ENCODE measurements at regions not wholly inside any gene's neighbourhood (a gene's known extent, or its start where the extent isn't known, plus 50 kb on each side); places are given as distances from the start of the nearest gene placed in this dataset.

GRCh38 chr10:93236393-93237040 is 162.8 kb downstream of the CYP26A1 start:
- no peak overlapping the region for H3K4me3 ChIP-seq (ENCODE audit: low read depth, low read length)
- no peaks in the 10 kb centered on the region for H3K36me3 ChIP-seq
- DNase-seq = no peak
- no peaks in the 10 kb centered on the region for H3K4me1 ChIP-seq
- H3K9me3 ChIP-seq = no peaks in the 10 kb centered on the region
- no peak for TF ChIP-seq CTCF (IDR thresholded peaks at IDR 0.05; ENCODE audit: low read depth, low read length)
- no peaks in the 10 kb centered on the region for H3K27me3 ChIP-seq

GRCh38 chr10:93245147-93245546 is 171.5 kb downstream of the CYP26A1 start:
- TF ChIP-seq CTCF (IDR thresholded peaks at IDR 0.05; ENCODE audit: low read depth, low read length) = no peak
- no peak for DNase-seq
- Histone ChIP-seq H3K36me3 (no peaks in the 10 kb centered on the region), H3K4me3 (ENCODE audit: low read depth, low read length) (no peak overlapping the region), H3K4me1 (no peaks in the 10 kb centered on the region), H3K9me3 (no peaks in the 10 kb centered on the region), H3K27me3 (no peaks in the 10 kb centered on the region)

- Histone ChIP-seq H3K9me3 (no peaks in the 10 kb centered on the region), H3K4me3 (ENCODE audit: low read depth, low read length) (no peak overlapping the region)
- no peak for DNase-seq
Observed at GRCh38 chr10:93245779-93246178, 172.1 kb downstream of the CYP26A1 start.

GRCh38 chr10:93248583-93249227 is 175.0 kb downstream of the CYP26A1 start:
- TF ChIP-seq CTCF (IDR thresholded peaks at IDR 0.05; ENCODE audit: low read depth, low read length) = no peak
- no peak for DNase-seq
- Histone ChIP-seq H3K9me3 (no peaks in the 10 kb centered on the region), H3K36me3 (no peaks in the 10 kb centered on the region), H3K27me3 (no peaks in the 10 kb centered on the region), H3K4me1 (no peaks in the 10 kb centered on the region), H3K4me3 (ENCODE audit: low read depth, low read length) (no peak overlapping the region)

More at GRCh38 chr10:93245779-93246178, 172.1 kb downstream of the CYP26A1 start:
- no peaks in the 10 kb centered on the region for H3K4me1 ChIP-seq
- H3K27me3 ChIP-seq = no peaks in the 10 kb centered on the region
- no peaks in the 10 kb centered on the region for H3K36me3 ChIP-seq
- no peak for TF ChIP-seq CTCF (IDR thresholded peaks at IDR 0.05; ENCODE audit: low read depth, low read length)

- H3K36me3 ChIP-seq = no peaks in the 10 kb centered on the region
- no peak overlapping the region for H3K4me3 ChIP-seq (ENCODE audit: low read depth, low read length)
- DNase-seq = no peak
- no peaks in the 10 kb centered on the region for H3K27me3 ChIP-seq
- TF ChIP-seq CTCF (IDR thresholded peaks at IDR 0.05; ENCODE audit: low read depth, low read length) = no peak
- no peaks in the 10 kb centered on the region for H3K9me3 ChIP-seq
- no peaks in the 10 kb centered on the region for H3K4me1 ChIP-seq
Observed at GRCh38 chr10:93250010-93250409, 176.3 kb downstream of the CYP26A1 start.

- Histone ChIP-seq H3K9me3 (no peaks in the 10 kb centered on the region), H3K36me3 (no peaks in the 10 kb centered on the region), H3K4me3 (ENCODE audit: low read depth, low read length) (no peak overlapping the region), H3K27me3 (no peaks in the 10 kb centered on the region), H3K4me1 (no peaks in the 10 kb centered on the region)
- TF ChIP-seq CTCF (IDR thresholded peaks at IDR 0.05; ENCODE audit: low read depth, low read length) = no peak
- no peak for DNase-seq
Observed at GRCh38 chr10:93254180-93254853, 180.6 kb downstream of the CYP26A1 start.

Data from BE2C (cell line).